Stimulated activated CD8-positive, alpha-beta memory T cell treated with anti-CD3 and anti-CD28 coated beads, Interleukin-7, amount 100 ng/mL, for 4 hours (primary cell): ENCODE measurements at regions not wholly inside any gene's neighbourhood (a gene's known extent, or its start where the extent isn't known, plus 50 kb on each side); places are given as distances from the start of the nearest gene placed in this dataset.
"Not testable (repeated sequence)": the region's sequence is repeated elsewhere in the genome, so short reads cannot be mapped to it uniquely, and the experiment has no call there.

ENCODE experiments used
- DNase-seq, 2 donors: peaks; one replicate each; pipeline ENCODE4 v3.0.0-alpha.2; 2020; ENCODE audit warnings: low read depth in 2 of 2

DNA sequence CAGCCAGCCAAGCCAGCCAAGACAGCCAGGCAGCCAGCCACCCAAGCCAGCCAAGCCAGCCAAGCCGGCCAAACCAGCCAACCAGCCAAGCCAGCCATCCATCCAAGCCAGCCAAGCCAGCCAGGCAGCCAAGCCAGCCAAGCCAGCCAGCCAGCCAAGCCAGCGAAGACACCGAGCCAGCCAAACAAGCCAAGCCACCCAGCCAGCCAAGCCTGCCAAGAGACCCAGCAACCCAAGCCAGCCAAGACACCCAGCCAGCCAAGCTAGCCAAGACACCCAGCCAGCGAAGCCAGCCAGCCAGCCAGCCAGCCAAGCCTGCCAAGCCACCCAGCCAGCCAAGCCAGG is 318.0 kb upstream of the PLGLB2 start:
- DNase-seq, result not testable (repeated sequence)

DNA sequence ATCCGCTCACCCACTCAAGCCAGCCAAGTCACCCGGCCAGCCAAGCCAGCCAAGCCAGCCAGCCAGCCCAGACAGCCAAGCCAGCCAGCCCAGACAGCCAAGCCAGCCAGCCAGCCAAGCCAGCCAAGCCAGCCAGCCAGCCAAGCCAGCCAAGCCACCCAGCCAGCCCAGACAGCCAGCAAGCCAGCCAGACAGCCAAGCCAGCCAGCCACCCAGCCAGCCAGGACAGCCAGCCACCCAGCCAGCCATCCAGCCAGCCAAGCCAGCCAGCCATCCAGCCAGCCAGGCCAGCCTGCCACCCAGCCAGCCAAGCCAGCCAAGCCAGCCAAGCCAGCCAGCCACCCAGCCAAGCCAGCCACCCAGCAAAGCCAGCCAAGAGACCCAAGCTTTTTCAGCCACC is 316.8 kb upstream of the PLGLB2 start:
- DNase-seq, result not testable (repeated sequence)

GRCh38 chr2:87432711-87433453 is 315.0 kb upstream of the PLGLB2 start:
- DNase-seq, result not testable (repeated sequence)

- DNase-seq, result not testable (repeated sequence)
Observed at GRCh38 chr2:87436007-87436406, 311.9 kb upstream of the PLGLB2 start.

DNA sequence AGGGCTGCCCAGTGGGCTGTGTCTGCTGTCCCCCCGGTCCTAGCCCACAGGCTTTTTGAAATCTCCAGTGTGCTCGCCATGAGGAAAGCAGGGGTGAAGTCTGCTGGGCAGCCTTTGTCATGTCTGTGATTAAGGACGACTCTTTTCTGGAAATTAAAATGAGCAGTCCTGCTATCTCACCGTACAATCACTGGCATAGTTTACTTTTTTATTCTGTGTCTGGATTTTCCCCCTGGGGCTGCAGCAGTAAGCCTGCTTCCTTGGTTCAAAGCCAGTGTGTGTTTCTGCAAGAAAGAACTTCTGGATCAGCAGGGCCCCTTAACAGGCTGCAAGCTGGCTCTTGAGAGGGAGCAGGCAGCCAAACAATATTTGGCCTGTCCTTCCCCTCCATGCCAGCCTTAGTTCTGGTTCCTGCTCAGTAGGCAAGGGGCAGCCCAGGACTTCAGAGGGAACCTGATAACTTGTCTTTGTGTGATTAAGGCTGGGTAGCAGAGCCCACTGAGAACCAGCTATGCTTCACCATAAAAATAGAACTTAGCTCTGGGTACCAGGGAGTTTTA is 310.1 kb upstream of the PLGLB2 start:
- not testable (repeated sequence) for DNase-seq

GRCh38 chr2:87438780-87439454 is 309.0 kb upstream of the PLGLB2 start:
- not testable (repeated sequence) for DNase-seq

DNA sequence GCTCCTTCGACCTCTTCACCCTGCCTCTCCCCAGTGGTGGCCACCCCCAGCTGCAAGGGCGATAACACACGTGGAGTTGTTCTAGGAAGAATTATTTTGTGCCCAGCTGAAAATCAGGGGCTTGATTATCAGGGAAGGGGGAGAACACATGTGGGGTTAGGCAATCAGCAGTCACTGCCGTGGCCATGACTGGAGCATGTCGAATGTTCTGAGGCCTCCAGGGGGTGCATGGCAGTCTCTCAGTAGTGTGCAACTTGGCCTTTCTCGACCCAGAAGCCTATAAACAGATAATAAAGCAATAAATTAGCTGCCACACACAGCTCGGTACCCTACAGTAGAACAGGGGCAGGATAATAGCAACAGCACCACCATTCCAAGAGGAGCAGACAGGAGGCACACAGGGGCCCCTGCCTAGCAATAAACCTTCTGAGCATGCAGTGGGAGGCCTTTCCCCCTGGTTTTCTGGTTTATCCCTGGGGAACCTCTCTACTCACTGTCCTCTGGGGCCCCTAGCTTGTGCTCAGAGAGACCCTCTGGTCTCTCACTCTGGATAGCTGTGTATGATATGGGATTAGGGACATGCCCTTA is 308.2 kb upstream of the PLGLB2 start:
- not testable (repeated sequence) for DNase-seq

- not testable (repeated sequence) for DNase-seq
Observed at GRCh38 chr2:87440650-87441049, 307.2 kb upstream of the PLGLB2 start.

GRCh38 chr2:87441375-87441774 is 306.5 kb upstream of the PLGLB2 start:
- DNase-seq, result not testable (repeated sequence)

DNA sequence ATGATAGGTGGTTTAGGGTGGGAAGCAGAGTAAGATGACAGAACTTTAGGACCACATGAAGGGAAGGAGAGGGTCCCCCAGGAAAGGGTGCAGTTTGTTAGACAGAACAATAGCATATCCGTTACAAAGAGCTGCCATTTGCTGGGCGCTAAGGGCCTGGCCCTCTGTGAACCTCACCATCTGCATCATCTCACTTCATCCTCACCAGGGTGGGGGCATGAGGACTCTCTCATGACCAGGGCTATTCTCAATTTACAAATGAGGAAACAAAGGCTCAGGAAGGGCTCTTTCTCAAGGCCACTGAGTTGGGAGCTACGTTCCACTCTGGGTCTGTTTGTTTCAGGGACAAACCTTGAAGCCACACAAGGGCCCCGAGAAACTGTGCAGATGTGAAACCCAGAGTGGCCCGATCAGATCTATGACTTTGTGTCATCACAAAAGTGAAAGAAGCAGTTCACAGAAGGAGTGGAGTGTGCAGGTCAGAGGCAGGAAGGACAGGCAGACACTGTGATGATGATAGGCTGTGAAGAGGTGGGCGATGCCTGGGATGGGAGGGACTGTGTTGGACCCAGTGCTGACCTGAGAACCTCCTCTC is 304.8 kb upstream of the PLGLB2 start:
- not testable (repeated sequence) for DNase-seq

DNA sequence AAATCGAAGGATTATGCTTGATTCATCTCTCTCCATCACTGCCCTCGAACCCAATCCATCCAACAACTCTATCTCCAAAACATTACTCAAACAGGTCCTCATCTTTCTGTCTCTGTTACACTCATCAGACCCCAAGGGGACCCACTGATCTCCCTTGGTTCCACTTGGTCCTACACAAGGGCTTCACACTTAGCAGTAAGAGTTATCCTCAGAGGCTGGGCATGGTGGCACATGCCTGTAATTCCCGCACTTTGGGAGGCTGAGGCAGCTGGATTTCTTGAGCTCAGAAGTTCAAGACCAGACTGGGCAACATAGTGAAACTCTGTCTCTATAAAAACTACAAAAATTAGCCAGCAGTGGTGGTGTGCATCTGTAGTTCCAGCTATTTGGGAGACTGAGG is 302.9 kb upstream of the PLGLB2 start:
- DNase-seq, result not testable (repeated sequence)

- DNase-seq, result not testable (repeated sequence)
Observed at GRCh38 chr2:87445613-87446312, 302.1 kb upstream of the PLGLB2 start.

GRCh38 chr2:87446313-87446696 is 301.6 kb upstream of the PLGLB2 start:
- not testable (repeated sequence) for DNase-seq

- DNase-seq, result not testable (repeated sequence)
Observed at GRCh38 chr2:87449462-87449980, 298.4 kb upstream of the PLGLB2 start.

DNA sequence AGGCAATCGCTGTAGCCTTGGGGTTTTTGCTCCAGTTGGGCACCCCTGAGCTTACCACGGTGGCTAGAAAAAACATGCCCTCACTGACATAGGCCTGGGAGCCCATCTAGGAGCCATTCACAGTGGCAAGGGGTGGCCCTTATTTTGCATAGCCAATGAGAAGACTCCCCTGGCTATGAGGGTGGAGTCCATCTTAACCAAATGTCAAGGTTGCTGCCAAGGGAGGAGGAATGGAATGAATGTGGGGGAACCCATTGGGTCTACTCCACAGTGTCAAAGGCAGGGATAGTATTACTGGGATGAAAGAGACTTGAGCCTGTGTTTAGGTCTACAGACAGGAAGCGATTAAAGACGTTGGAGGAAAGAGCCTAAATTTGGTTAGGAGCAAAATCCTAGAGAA is 295.7 kb upstream of the PLGLB2 start:
- DNase-seq, result not testable (repeated sequence)

DNA sequence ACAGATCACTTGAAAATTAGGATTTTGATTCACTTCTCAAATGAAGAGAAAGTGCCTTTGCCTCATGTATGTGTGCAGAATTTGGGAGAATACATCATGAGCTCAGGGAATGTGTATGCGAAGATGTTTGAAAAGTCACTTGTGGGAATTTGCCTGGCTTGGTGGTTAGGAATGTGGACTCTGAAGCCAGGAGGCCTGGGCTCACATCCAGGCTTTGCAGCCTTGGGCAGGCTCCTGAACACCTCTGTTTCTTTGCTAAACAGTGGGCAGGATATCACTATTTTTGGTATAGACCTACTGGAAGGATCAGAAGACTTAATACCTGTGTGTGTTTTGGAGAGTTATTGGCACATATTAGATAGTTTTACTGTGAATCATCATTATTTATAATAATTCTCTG is 295.0 kb upstream of the PLGLB2 start:
- not testable (repeated sequence) for DNase-seq

DNA sequence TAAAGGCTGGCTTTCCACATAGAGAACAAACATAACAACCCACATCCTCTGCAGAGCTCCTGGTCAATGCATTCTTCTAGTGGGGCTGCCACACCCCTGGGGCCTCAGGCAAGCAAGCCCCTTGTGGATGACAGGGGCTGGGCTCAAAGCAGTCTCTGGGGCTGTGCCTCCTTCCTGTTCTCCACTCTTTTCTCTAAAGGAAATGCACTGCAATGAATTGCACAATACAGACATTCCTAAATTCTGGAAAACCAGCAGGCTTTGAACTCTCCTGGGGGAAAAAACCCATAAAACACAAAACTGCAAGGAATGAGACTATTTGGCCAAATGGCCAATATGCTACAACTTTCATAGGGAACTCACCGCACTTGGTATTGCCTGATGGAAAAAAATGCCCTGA is 293.9 kb upstream of the PLGLB2 start:
- not testable (repeated sequence) for DNase-seq

- not testable (repeated sequence) for DNase-seq
Observed at GRCh38 chr2:87454421-87454820, 293.5 kb upstream of the PLGLB2 start.

GRCh38 chr2:87455209-87455853 is 292.6 kb upstream of the PLGLB2 start:
- DNase-seq, result not testable (repeated sequence)

DNA sequence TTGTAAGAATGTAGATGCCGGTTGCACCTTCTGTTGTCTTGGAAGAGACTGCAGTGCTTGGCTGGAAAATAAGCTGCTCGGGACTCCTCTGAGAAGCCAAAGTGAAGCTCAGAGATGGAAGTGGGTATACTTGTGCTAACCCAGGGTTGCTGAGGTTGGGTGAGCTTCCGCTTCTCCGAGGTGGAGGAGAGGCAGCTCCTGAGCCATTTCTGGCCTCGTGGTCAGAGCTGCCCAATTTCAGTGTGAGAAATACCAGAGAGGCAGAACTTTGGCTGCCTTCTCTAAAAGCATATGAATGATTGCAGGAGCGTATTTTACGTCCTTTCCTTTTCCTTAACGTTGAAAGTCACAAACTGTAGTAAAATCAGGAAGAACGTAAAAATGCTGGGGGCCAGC is 292.0 kb upstream of the PLGLB2 start:
- not testable (repeated sequence) for DNase-seq
